ENCODE measurements at regions not wholly inside any gene's neighbourhood (a gene's known extent, or its start where the extent isn't known, plus 50 kb on each side); places are given as distances from the start of the nearest gene placed in this dataset.
A peak's percentile ranks its signal among the peaks of the same experiment; 100 is the strongest.
"Not testable (repeated sequence)": the region's sequence is repeated elsewhere in the genome, so short reads cannot be mapped to it uniquely, and the experiment has no call there.

- no peak for DNase-seq
Measured at GRCh38 chr3:6062261-6063187, 798.4 kb upstream of the GRM7 start.

- no peak for DNase-seq
Measured at GRCh38 chr3:6066397-6066796, 794.5 kb upstream of the GRM7 start.

GRCh38 chr3:6066868-6067578 lies 793.9 kb upstream of the GRM7 start:
- DNase-seq, result not testable (repeated sequence)

GRCh38 chr3:6074952-6075351 lies 786.0 kb upstream of the GRM7 start:
- DNase-seq, result no peak

- no peak for DNase-seq
Measured at GRCh38 chr3:6078436-6078835, 782.5 kb upstream of the GRM7 start.

- DNase-seq, result no peak
Measured at GRCh38 chr3:6079011-6079410, 781.9 kb upstream of the GRM7 start.

- no peak for DNase-seq
Measured at GRCh38 chr3:6079561-6080179, 781.2 kb upstream of the GRM7 start.

- DNase-seq, result peak; percentile 3
Measured at GRCh38 chr3:6088433-6088832, 772.5 kb upstream of the GRM7 start.

GRCh38 chr3:6089780-6090179 lies 771.1 kb upstream of the GRM7 start:
- no peak for DNase-seq

- no peak for DNase-seq
Measured at GRCh38 chr3:6091262-6091661, 769.7 kb upstream of the GRM7 start.

- DNase-seq, result no peak
Measured at GRCh38 chr3:6095006-6095405, 765.9 kb upstream of the GRM7 start.

- no peak for DNase-seq
Measured at GRCh38 chr3:6097021-6097420, 763.9 kb upstream of the GRM7 start.

- DNase-seq, result no peak
Measured at GRCh38 chr3:6097556-6097955, 763.4 kb upstream of the GRM7 start.

GRCh38 chr3:6098516-6099157 lies 762.3 kb upstream of the GRM7 start:
- DNase-seq, result no peak

- DNase-seq, result no peak
Measured at GRCh38 chr3:6099458-6100075, 761.3 kb upstream of the GRM7 start.

- DNase-seq, result no peak
Measured at GRCh38 chr3:6105187-6105586, 755.7 kb upstream of the GRM7 start.

- peak; percentile 4 for DNase-seq
Measured at GRCh38 chr3:6108957-6109356, 752.0 kb upstream of the GRM7 start.

- no peak for DNase-seq
Measured at GRCh38 chr3:6110451-6110850, 750.5 kb upstream of the GRM7 start.

- DNase-seq, result no peak
Measured at GRCh38 chr3:6112546-6112945, 748.4 kb upstream of the GRM7 start.

- no peak for DNase-seq
Measured at GRCh38 chr3:6113338-6113737, 747.6 kb upstream of the GRM7 start.

GRCh38 chr3:6119367-6119766 lies 741.5 kb upstream of the GRM7 start:
- DNase-seq, result no peak

- no peak for DNase-seq
Measured at GRCh38 chr3:6120786-6121185, 740.1 kb upstream of the GRM7 start.

- DNase-seq, result no peak
Measured at GRCh38 chr3:6124875-6125274, 736.0 kb upstream of the GRM7 start.
